GM10266 (cell line): ENCODE measurements at regions not wholly inside any gene's neighbourhood (a gene's known extent, or its start where the extent isn't known, plus 50 kb on each side); places are given as distances from the start of the nearest gene placed in this dataset.
"Not testable (repeated sequence)": the region's sequence is repeated elsewhere in the genome, so short reads cannot be mapped to it uniquely, and the experiment has no call there.

Experiments used
- DNase-seq: peaks from one replicate; pipeline ENCODE4 v3.0.0; 2012; ENCODE audit errors: extremely low spot score
- TF ChIP-seq, protein P1 (sequence below): IDR thresholded peaks from 2 replicates; pipeline ENCODE4 v1.5.1; 2012; ENCODE audit warnings: mild to moderate bottlenecking, low read depth; ENCODE audit not compliant: control insufficient read depth, insufficient read depth; ENCODE audit errors: missing control alignments

GRCh38 chr14:97120204-97120603 lies 323.0 kb downstream of the VRK1 start:
- TF ChIP-seq, protein P1, sequence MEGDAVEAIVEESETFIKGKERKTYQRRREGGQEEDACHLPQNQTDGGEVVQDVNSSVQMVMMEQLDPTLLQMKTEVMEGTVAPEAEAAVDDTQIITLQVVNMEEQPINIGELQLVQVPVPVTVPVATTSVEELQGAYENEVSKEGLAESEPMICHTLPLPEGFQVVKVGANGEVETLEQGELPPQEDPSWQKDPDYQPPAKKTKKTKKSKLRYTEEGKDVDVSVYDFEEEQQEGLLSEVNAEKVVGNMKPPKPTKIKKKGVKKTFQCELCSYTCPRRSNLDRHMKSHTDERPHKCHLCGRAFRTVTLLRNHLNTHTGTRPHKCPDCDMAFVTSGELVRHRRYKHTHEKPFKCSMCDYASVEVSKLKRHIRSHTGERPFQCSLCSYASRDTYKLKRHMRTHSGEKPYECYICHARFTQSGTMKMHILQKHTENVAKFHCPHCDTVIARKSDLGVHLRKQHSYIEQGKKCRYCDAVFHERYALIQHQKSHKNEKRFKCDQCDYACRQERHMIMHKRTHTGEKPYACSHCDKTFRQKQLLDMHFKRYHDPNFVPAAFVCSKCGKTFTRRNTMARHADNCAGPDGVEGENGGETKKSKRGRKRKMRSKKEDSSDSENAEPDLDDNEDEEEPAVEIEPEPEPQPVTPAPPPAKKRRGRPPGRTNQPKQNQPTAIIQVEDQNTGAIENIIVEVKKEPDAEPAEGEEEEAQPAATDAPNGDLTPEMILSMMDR = no peak

DNA sequence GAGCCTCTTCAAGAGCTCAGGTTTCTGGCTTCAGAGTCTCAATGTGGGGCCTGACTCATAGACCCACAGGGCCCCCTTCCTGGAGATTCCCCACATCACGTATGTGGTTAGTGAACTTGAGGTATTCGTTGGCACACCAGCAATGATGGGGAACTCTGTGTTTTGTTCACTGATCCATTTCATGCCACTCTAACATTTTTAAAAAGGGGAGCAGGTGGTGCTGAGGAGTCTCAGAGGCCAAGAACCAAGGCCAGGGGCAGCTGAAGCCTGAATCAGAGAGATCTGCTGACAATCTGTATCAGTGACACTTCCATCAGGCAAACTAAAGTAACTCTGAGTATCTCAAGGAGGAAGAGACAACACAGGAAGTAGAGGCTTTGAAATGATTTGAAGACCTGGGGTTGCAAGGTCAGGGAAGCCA lies 323.4 kb downstream of the VRK1 start:
- TF ChIP-seq, protein P1 = no peak
- DNase-seq = no peak

More at GRCh38 chr14:97120204-97120603, 323.0 kb downstream of the VRK1 start:
- no peak for DNase-seq

- TF ChIP-seq, protein P1 = no peak
- no peak for DNase-seq
These were observed 332.5 kb downstream of the VRK1 start for GRCh38 chr14:97129639-97130038.

DNA sequence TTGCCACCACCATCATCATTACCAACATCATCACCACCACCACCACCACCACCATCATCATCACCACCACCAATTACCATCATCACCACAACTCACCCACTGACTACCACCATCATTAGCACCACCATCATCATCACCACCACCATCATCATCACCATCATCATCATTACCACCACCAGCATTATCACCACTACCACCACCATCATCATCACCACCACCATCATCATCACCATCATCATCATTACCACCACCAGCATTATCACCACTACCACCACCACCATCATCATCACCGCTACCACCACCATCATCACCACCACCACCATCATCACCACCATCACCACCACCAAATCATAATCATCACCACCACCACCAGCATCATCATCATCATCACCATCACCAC lies 338.7 kb downstream of the VRK1 start:
- DNase-seq = not testable (repeated sequence)

DNA sequence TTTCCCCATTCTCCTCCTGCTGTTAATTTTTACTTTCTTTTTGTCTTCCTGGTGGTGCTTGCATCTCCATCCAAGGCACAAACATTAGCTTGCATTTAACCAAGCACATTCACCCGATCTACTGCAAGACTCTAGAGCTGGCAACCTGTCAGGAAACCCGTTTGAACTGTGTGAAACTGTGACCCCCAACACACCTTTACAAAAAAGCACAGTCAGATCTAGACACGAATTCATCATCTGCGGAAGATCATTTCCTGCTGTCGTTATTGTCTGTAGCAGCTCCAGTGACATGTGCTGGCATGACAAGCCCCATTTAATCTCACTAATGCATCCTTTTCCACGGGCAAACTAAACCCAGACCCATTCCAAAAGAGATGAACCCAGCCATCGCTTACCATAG lies 340.5 kb downstream of the VRK1 start:
- no peak for DNase-seq
- TF ChIP-seq, protein P1 = no peak

- DNase-seq = no peak
- TF ChIP-seq, protein P1 = no peak
These were observed 341.6 kb downstream of the VRK1 start for GRCh38 chr14:97138801-97139200.

DNA sequence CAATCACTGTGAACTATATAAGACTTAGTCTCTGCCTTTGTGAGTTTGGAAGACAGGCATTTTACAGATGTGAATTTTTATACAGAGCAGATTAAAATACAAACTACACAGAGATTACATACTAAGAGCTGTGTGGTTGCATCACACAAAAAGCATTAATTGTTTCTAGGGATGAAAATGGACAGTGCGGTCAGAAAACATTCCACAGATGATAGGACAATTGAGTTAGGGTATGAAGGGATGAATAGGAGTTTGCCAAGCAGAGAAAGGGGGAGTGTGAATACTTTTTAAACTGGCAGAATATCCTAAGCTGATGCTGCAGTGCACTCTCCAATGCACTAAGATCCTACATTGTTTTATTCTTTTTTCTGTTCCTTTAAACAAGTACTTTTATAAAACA lies 345.8 kb downstream of the VRK1 start:
- no peak for DNase-seq

More for the DNA sequence above, 345.8 kb downstream of the VRK1 start:
- TF ChIP-seq, protein P1 = no peak
